ENCODE measurements at regions not wholly inside any gene's neighbourhood (a gene's known extent, or its start where the extent isn't known, plus 50 kb on each side); places are given as distances from the start of the nearest gene placed in this dataset.

GRCh38 chr7:1320616-1321240, 88.1 kb downstream of the UNCX start:
- H3K4me1 ChIP-seq (ENCODE audit: control insufficient read depth, insufficient read depth, low read length, poor library complexity, severe bottlenecking) = no peaks in the 10 kb centered on the region
- H3K9me3 ChIP-seq (ENCODE audit: control insufficient read depth, low read length) = no peaks in the 10 kb centered on the region
- no peaks in the 10 kb centered on the region for H3K36me3 ChIP-seq (ENCODE audit: control insufficient read depth, insufficient read depth, low read length)
- H3K27ac ChIP-seq (ENCODE audit: insufficient read depth, low read length, poor library complexity, severe bottlenecking) = no peak overlapping the region
- no peak overlapping the region for H3K4me3 ChIP-seq (ENCODE audit: insufficient read depth, low read depth, low read length, poor library complexity, severe bottlenecking)
- no peak for DNase-seq
- H3K27me3 ChIP-seq (replicated peaks; ENCODE audit: control insufficient read depth, insufficient read depth, low read length, poor library complexity, severe bottlenecking) = no peaks in the 10 kb centered on the region

- Histone ChIP-seq H3K9me3 (ENCODE audit: control insufficient read depth, low read length) (no peaks in the 10 kb centered on the region), H3K36me3 (ENCODE audit: control insufficient read depth, insufficient read depth, low read length) (no peaks in the 10 kb centered on the region), H3K27ac (ENCODE audit: insufficient read depth, low read length, poor library complexity, severe bottlenecking) (no peak overlapping the region), H3K4me1 (ENCODE audit: control insufficient read depth, insufficient read depth, low read length, poor library complexity, severe bottlenecking) (no peaks in the 10 kb centered on the region), H3K27me3 (replicated peaks; ENCODE audit: control insufficient read depth, insufficient read depth, low read length, poor library complexity, severe bottlenecking) (no peaks in the 10 kb centered on the region), H3K4me3 (ENCODE audit: insufficient read depth, low read depth, low read length, poor library complexity, severe bottlenecking) (no peak overlapping the region)
- DNase-seq = no peak
Measured at GRCh38 chr7:1321411-1322239, 89.0 kb downstream of the UNCX start.

- Histone ChIP-seq H3K4me1 (ENCODE audit: control insufficient read depth, insufficient read depth, low read length, poor library complexity, severe bottlenecking) (no peaks in the 10 kb centered on the region), H3K27ac (ENCODE audit: insufficient read depth, low read length, poor library complexity, severe bottlenecking) (no peak overlapping the region), H3K4me3 (ENCODE audit: insufficient read depth, low read depth, low read length, poor library complexity, severe bottlenecking) (no peak overlapping the region), H3K27me3 (replicated peaks; ENCODE audit: control insufficient read depth, insufficient read depth, low read length, poor library complexity, severe bottlenecking) (no peaks in the 10 kb centered on the region), H3K9me3 (ENCODE audit: control insufficient read depth, low read length) (no peaks in the 10 kb centered on the region), H3K36me3 (ENCODE audit: control insufficient read depth, insufficient read depth, low read length) (no peaks in the 10 kb centered on the region)
- DNase-seq = no peak
Measured at GRCh38 chr7:1322240-1323110, 89.8 kb downstream of the UNCX start.

- Histone ChIP-seq H3K9me3 (ENCODE audit: control insufficient read depth, low read length) (no peaks in the 10 kb centered on the region), H3K4me1 (ENCODE audit: control insufficient read depth, insufficient read depth, low read length, poor library complexity, severe bottlenecking) (no peaks in the 10 kb centered on the region), H3K27ac (ENCODE audit: insufficient read depth, low read length, poor library complexity, severe bottlenecking) (no peak overlapping the region), H3K27me3 (replicated peaks; ENCODE audit: control insufficient read depth, insufficient read depth, low read length, poor library complexity, severe bottlenecking) (no peaks in the 10 kb centered on the region), H3K4me3 (ENCODE audit: insufficient read depth, low read depth, low read length, poor library complexity, severe bottlenecking) (no peak overlapping the region), H3K36me3 (ENCODE audit: control insufficient read depth, insufficient read depth, low read length) (no peaks in the 10 kb centered on the region)
- no peak for DNase-seq
Measured at GRCh38 chr7:1323178-1324027, 90.7 kb downstream of the UNCX start.

GRCh38 chr7:1324028-1324900, 91.6 kb downstream of the UNCX start:
- H3K9me3 ChIP-seq (ENCODE audit: control insufficient read depth, low read length) = no peaks in the 10 kb centered on the region
- no peak overlapping the region for H3K27ac ChIP-seq (ENCODE audit: insufficient read depth, low read length, poor library complexity, severe bottlenecking)
- no peak for DNase-seq
- H3K36me3 ChIP-seq (ENCODE audit: control insufficient read depth, insufficient read depth, low read length) = no peaks in the 10 kb centered on the region
- no peaks in the 10 kb centered on the region for H3K4me1 ChIP-seq (ENCODE audit: control insufficient read depth, insufficient read depth, low read length, poor library complexity, severe bottlenecking)
- H3K27me3 ChIP-seq (replicated peaks; ENCODE audit: control insufficient read depth, insufficient read depth, low read length, poor library complexity, severe bottlenecking) = no peaks in the 10 kb centered on the region
- no peak overlapping the region for H3K4me3 ChIP-seq (ENCODE audit: insufficient read depth, low read depth, low read length, poor library complexity, severe bottlenecking)

- Histone ChIP-seq H3K4me3 (ENCODE audit: insufficient read depth, low read depth, low read length, poor library complexity, severe bottlenecking) (no peak overlapping the region), H3K4me1 (ENCODE audit: control insufficient read depth, insufficient read depth, low read length, poor library complexity, severe bottlenecking) (no peaks in the 10 kb centered on the region), H3K27ac (ENCODE audit: insufficient read depth, low read length, poor library complexity, severe bottlenecking) (no peak overlapping the region), H3K9me3 (ENCODE audit: control insufficient read depth, low read length) (no peaks in the 10 kb centered on the region), H3K27me3 (replicated peaks; ENCODE audit: control insufficient read depth, insufficient read depth, low read length, poor library complexity, severe bottlenecking) (no peaks in the 10 kb centered on the region), H3K36me3 (ENCODE audit: control insufficient read depth, insufficient read depth, low read length) (no peaks in the 10 kb centered on the region)
- no peak for DNase-seq
Measured at GRCh38 chr7:1325246-1325645, 92.6 kb downstream of the UNCX start.

GRCh38 chr7:1325646-1326510, 93.2 kb downstream of the UNCX start:
- H3K36me3 ChIP-seq (ENCODE audit: control insufficient read depth, insufficient read depth, low read length) = no peaks in the 10 kb centered on the region
- no peak overlapping the region for H3K4me3 ChIP-seq (ENCODE audit: insufficient read depth, low read depth, low read length, poor library complexity, severe bottlenecking)
- no peaks in the 10 kb centered on the region for H3K27me3 ChIP-seq (replicated peaks; ENCODE audit: control insufficient read depth, insufficient read depth, low read length, poor library complexity, severe bottlenecking)
- no peak overlapping the region for H3K27ac ChIP-seq (ENCODE audit: insufficient read depth, low read length, poor library complexity, severe bottlenecking)
- H3K4me1 ChIP-seq (ENCODE audit: control insufficient read depth, insufficient read depth, low read length, poor library complexity, severe bottlenecking) = no peaks in the 10 kb centered on the region
- DNase-seq = no peak
- H3K9me3 ChIP-seq (ENCODE audit: control insufficient read depth, low read length) = no peaks in the 10 kb centered on the region

GRCh38 chr7:1326511-1326785, 93.8 kb downstream of the UNCX start:
- Histone ChIP-seq H3K4me1 (ENCODE audit: control insufficient read depth, insufficient read depth, low read length, poor library complexity, severe bottlenecking) (no peaks in the 10 kb centered on the region), H3K4me3 (ENCODE audit: insufficient read depth, low read depth, low read length, poor library complexity, severe bottlenecking) (no peak overlapping the region), H3K36me3 (ENCODE audit: control insufficient read depth, insufficient read depth, low read length) (no peaks in the 10 kb centered on the region), H3K9me3 (ENCODE audit: control insufficient read depth, low read length) (no peaks in the 10 kb centered on the region), H3K27me3 (replicated peaks; ENCODE audit: control insufficient read depth, insufficient read depth, low read length, poor library complexity, severe bottlenecking) (no peaks in the 10 kb centered on the region), H3K27ac (ENCODE audit: insufficient read depth, low read length, poor library complexity, severe bottlenecking) (no peak overlapping the region)
- no peak for DNase-seq
